ENCODE measurements at regions not wholly inside any gene's neighbourhood (a gene's known extent, or its start where the extent isn't known, plus 50 kb on each side); places are given as distances from the start of the nearest gene placed in this dataset.

- TF ChIP-seq, protein P1, sequence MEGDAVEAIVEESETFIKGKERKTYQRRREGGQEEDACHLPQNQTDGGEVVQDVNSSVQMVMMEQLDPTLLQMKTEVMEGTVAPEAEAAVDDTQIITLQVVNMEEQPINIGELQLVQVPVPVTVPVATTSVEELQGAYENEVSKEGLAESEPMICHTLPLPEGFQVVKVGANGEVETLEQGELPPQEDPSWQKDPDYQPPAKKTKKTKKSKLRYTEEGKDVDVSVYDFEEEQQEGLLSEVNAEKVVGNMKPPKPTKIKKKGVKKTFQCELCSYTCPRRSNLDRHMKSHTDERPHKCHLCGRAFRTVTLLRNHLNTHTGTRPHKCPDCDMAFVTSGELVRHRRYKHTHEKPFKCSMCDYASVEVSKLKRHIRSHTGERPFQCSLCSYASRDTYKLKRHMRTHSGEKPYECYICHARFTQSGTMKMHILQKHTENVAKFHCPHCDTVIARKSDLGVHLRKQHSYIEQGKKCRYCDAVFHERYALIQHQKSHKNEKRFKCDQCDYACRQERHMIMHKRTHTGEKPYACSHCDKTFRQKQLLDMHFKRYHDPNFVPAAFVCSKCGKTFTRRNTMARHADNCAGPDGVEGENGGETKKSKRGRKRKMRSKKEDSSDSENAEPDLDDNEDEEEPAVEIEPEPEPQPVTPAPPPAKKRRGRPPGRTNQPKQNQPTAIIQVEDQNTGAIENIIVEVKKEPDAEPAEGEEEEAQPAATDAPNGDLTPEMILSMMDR (IDR thresholded peaks at IDR 0.05; ENCODE audit: insufficient read depth, low read length, poor library complexity, severe bottlenecking) = no peak
- TF ChIP-seq EZH2phosphoT487 (conservative IDR thresholded peaks at IDR 0.05; ENCODE audit: low read length) = no peak
These were observed 157.1 kb downstream of the FTCDNL1 start for GRCh38 chr2:199693861-199694260.

Measured in SU-DHL-6 (cell line).